ENCODE measurements at regions not wholly inside any gene's neighbourhood (a gene's known extent, or its start where the extent isn't known, plus 50 kb on each side); places are given as distances from the start of the nearest gene placed in this dataset.

GRCh38 chr6:126156973-126157372, 170.6 kb downstream of the TRMT11 start:
- TF ChIP-seq SP1 (IDR thresholded peaks at IDR 0.05) (no peak), BHLHE40 (IDR thresholded peaks at IDR 0.05; ENCODE audit: borderline replicate concordance) (no peak), FOXA1 (IDR thresholded peaks at IDR 0.05) (no peak), FOXM1 (IDR thresholded peaks at IDR 0.05; ENCODE audit: borderline replicate concordance) (no peak), ZNF384 (IDR thresholded peaks at IDR 0.05) (no peak), NFRKB (IDR thresholded peaks at IDR 0.05) (no peak), SUZ12 (IDR thresholded peaks at IDR 0.05) (no peak)
